Spleen (tissue), 7 donors: ENCODE measurements at regions not wholly inside any gene's neighbourhood (a gene's known extent, or its start where the extent isn't known, plus 50 kb on each side); places are given as distances from the start of the nearest gene placed in this dataset.

ENCODE experiments used
- CTCF ChIP-seq, 11 experiments: fragments of 200-600 bp in 7 of 11; fragments of 450-650 bp in 4 of 11; sonication (generic) in 4 of 11; IDR thresholded peaks in 8 of 11; conservative IDR thresholded peaks in 3 of 11; 1 replicate in 7 of 11; 2 replicates in 4 of 11; pipeline versions ENCODE4 v1.4.0 to v1.8.0; 2016 to 2021; ENCODE audit warnings: antibody characterized with exemption in 11 of 11, inconsistent platforms in 4 of 11, mild to moderate bottlenecking in 1 of 11
- POLR2A ChIP-seq, 3 donors: fragments of 450-650 bp; IDR thresholded peaks; one replicate each; pipeline ENCODE4 v1.5.1; 2017; ENCODE audit warnings: antibody characterized with exemption in 3 of 3, mild to moderate bottlenecking in 1 of 3
- donor health status: DM: no; HTN: no; CAD: no; lungs with moderate emphysema.
- donor health status: DM: no; HTN: no; CAD: no.
- donor health status: DM: no; HTN: no; CAD: no.

GRCh38 chr5:87825583-87825982 lies 412.9 kb upstream of the CCNH start:
- TF ChIP-seq CTCF (IDR thresholded peaks at IDR 0.05 in 8 of 11, conservative IDR thresholded peaks at IDR 0.05 in 3 of 11) (no peak), POLR2A (IDR thresholded peaks at IDR 0.05) (no peak)
